HEK293 (cell line): ENCODE measurements at regions not wholly inside any gene's neighbourhood (a gene's known extent, or its start where the extent isn't known, plus 50 kb on each side); places are given as distances from the start of the nearest gene placed in this dataset.

Experiments used
- CTCF ChIP-seq: fragments of 450-650 bp; formaldehyde crosslinking; IDR thresholded peaks from 2 replicates; pipeline ENCODE4 v1.5.1; 2016; ENCODE audit warnings: missing biosample characterization, missing genetic modification characterization
- YY1 ChIP-seq: fragments of 450-650 bp; formaldehyde crosslinking; IDR thresholded peaks from 2 replicates; pipeline ENCODE4 v1.5.1; 2018; ENCODE audit warnings: missing biosample characterization, missing genetic modification characterization
- ZBTB17 ChIP-seq: fragments of 450-650 bp; formaldehyde crosslinking; IDR thresholded peaks from 2 replicates; pipeline ENCODE4 v1.5.1; 2016; ENCODE audit warnings: missing biosample characterization, missing genetic modification characterization
- ZBTB21 ChIP-seq: fragments of 450-650 bp; formaldehyde crosslinking; IDR thresholded peaks from 2 replicates; pipeline ENCODE4 v1.5.1; 2017; ENCODE audit warnings: missing biosample characterization, missing genetic modification characterization
- ZNF138 ChIP-seq: fragments of 450-650 bp; formaldehyde crosslinking; IDR thresholded peaks from 2 replicates; pipeline ENCODE4 v1.5.1; 2016; ENCODE audit warnings: missing biosample characterization, missing genetic modification characterization, borderline replicate concordance
- ZNF292 ChIP-seq: fragments of 450-650 bp; formaldehyde crosslinking; IDR thresholded peaks from 2 replicates; pipeline ENCODE4 v1.5.1; 2016; ENCODE audit warnings: low read depth, missing biosample characterization, missing genetic modification characterization, borderline replicate concordance
- ZNF585B ChIP-seq: fragments of 450-650 bp; formaldehyde crosslinking; IDR thresholded peaks from 2 replicates; pipeline ENCODE4 v1.5.1; 2016; ENCODE audit warnings: missing biosample characterization, missing genetic modification characterization
- ZNF623 ChIP-seq: fragments of 450-650 bp; formaldehyde crosslinking; IDR thresholded peaks from 2 replicates; pipeline ENCODE4 v1.5.1; 2016; ENCODE audit warnings: missing biosample characterization, missing genetic modification characterization
- ZNF639 ChIP-seq: fragments of 450-650 bp; formaldehyde crosslinking; IDR thresholded peaks from 2 replicates; pipeline ENCODE4 v1.5.1; 2016; ENCODE audit warnings: missing biosample characterization, missing genetic modification characterization

- TF ChIP-seq ZBTB17 (tag by site-specific recombination), result no peak
- no peak for TF ChIP-seq ZNF292
- TF ChIP-seq YY1 (tag by site-specific recombination), result no peak
- TF ChIP-seq ZNF585B (tag by site-specific recombination), result no peak
- no peak for TF ChIP-seq ZNF623 (tag by site-specific recombination)
- no peak for TF ChIP-seq ZNF138
- TF ChIP-seq CTCF (tag by site-specific recombination), result no peak
- no peak for TF ChIP-seq ZNF639
- TF ChIP-seq ZBTB21, result no peak
Measured at GRCh38 chr2:228838819-228839218, 432.3 kb downstream of the PID1 start.
